Right lobe of liver (tissue), 6 donors: ENCODE measurements at regions not wholly inside any gene's neighbourhood (a gene's known extent, or its start where the extent isn't known, plus 50 kb on each side); places are given as distances from the start of the nearest gene placed in this dataset.

Source experiments
- ATAC-seq, 4 donors: fragments of 200-7000 bp; cut with Tn5 transposase; one replicate each; pipeline ENCODE4 v1.9.1; 2020; ENCODE audit warnings: mild to moderate bottlenecking in 4 of 4, moderate library complexity in 4 of 4
- DNase-seq, 3 donors: peaks; one replicate each; pipeline ENCODE4 v3.0.0-alpha.2; 2020
- H3K27ac ChIP-seq, 3 donors: fragments of 200-600 bp; one replicate each; pipeline ENCODE4 v1.8.0; 2022
- H3K27me3 ChIP-seq, 2 donors: fragments of 200-600 bp; one replicate each; pipeline ENCODE4 v1.8.0; 2022
- H3K36me3 ChIP-seq, 4 donors: fragments of 200-600 bp; sonication (generic) in 1 of 4; one replicate each; pipeline versions ENCODE4 v1.5.1 to v1.8.0; 2017 to 2022; ENCODE audit warnings: control low read depth in 1 of 4
- H3K4me1 ChIP-seq, 4 donors: fragments of 200-600 bp; sonication (generic) in 1 of 4; one replicate each; pipeline versions ENCODE4 v1.5.1 to v1.8.0; 2017 to 2022; ENCODE audit warnings: control low read depth in 1 of 4
- H3K4me3 ChIP-seq, 3 donors: fragments of 200-600 bp; one replicate each; pipeline ENCODE4 v1.8.0; 2022
- H3K9me3 ChIP-seq, 4 donors: fragments of 200-600 bp; sonication (generic) in 1 of 4; one replicate each; pipeline versions ENCODE4 v1.5.1 to v1.8.0; 2017 to 2022; ENCODE audit warnings: control low read depth in 1 of 4
- POLR2A ChIP-seq: fragments of 450-650 bp; IDR thresholded peaks from one replicate; pipeline ENCODE4 v1.6.1; 2017; ENCODE audit warnings: antibody characterized with exemption, mild to moderate bottlenecking
- WGBS: methylation state at CpG from one replicate; pipeline ENCODE4 v1.1.6; 2018; ENCODE audit warnings: low coverage, low lambda C conversion rate; ENCODE audit not compliant: insufficient coverage; ENCODE audit errors: missing lambda C conversion rate; 5-methylcytosine and 5-hydroxymethylcytosine counted together
- intact Hi-C, 2 donors: fragments of 100-400 bp; cut with DNase I; formaldehyde crosslinking; loops; one replicate each; pipeline versions ENCODE4 v1.11.2 to v1.14.1; 2022
- TF ChIP-seq, protein P1 (sequence below), 4 donors: fragments of 200-600 bp in 3 of 4; fragments of 450-650 bp in 1 of 4; IDR thresholded peaks; one replicate each; pipeline versions ENCODE4 v1.5.1 to v1.8.0; 2016 to 2022; ENCODE audit warnings: antibody characterized with exemption in 4 of 4, mild to moderate bottlenecking in 2 of 4
- donor health status: DM: no; HTN: yes; CAD: no.
- donor health status: DM: no; HTN: no; CAD: no.
- donor health status: DM: no; HTN: no; CAD: no.
- donor health status: DM: no; HTN: yes; CAD: no.
- donor health status: DM: no; HTN: yes; CAD: no.

DNA sequence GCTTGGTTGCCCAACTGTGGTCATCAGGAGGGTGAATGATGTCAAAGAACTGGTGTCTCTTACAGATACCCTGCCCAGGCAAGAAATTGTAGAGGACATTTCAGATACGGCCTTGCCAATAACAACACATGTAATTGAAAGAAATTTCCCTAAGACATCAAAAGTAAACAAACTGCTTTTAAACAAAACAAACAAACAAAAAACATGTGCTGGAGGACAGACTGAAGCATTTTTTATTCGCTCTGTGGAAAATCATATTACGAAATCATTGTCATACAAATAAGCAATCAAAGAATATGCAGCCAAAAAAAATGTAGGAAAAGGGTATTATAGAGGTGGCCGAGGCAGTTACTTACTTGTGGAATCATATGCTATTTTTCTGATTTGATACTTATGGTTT lies 52.1 kb upstream of the MYEOV start:
- no peak for TF ChIP-seq POLR2A
- TF ChIP-seq, protein P1, sequence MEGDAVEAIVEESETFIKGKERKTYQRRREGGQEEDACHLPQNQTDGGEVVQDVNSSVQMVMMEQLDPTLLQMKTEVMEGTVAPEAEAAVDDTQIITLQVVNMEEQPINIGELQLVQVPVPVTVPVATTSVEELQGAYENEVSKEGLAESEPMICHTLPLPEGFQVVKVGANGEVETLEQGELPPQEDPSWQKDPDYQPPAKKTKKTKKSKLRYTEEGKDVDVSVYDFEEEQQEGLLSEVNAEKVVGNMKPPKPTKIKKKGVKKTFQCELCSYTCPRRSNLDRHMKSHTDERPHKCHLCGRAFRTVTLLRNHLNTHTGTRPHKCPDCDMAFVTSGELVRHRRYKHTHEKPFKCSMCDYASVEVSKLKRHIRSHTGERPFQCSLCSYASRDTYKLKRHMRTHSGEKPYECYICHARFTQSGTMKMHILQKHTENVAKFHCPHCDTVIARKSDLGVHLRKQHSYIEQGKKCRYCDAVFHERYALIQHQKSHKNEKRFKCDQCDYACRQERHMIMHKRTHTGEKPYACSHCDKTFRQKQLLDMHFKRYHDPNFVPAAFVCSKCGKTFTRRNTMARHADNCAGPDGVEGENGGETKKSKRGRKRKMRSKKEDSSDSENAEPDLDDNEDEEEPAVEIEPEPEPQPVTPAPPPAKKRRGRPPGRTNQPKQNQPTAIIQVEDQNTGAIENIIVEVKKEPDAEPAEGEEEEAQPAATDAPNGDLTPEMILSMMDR (IDR thresholded peaks at IDR 0.05), result no peak
- no peaks in the 10 kb centered on the region for H3K36me3 ChIP-seq
- no peak for ATAC-seq
- 78% methylated on average over 4 of the region's 4 CpGs for WGBS
- no peaks in the 10 kb centered on the region for H3K27me3 ChIP-seq
- no peaks in the 10 kb centered on the region for H3K4me1 ChIP-seq
- intact Hi-C loops, result no loop called here
- no peaks in the 10 kb centered on the region for H3K9me3 ChIP-seq
- no peak for DNase-seq
- no peak overlapping the region for H3K27ac ChIP-seq
- H3K4me3 ChIP-seq, result no peak overlapping the region

DNA sequence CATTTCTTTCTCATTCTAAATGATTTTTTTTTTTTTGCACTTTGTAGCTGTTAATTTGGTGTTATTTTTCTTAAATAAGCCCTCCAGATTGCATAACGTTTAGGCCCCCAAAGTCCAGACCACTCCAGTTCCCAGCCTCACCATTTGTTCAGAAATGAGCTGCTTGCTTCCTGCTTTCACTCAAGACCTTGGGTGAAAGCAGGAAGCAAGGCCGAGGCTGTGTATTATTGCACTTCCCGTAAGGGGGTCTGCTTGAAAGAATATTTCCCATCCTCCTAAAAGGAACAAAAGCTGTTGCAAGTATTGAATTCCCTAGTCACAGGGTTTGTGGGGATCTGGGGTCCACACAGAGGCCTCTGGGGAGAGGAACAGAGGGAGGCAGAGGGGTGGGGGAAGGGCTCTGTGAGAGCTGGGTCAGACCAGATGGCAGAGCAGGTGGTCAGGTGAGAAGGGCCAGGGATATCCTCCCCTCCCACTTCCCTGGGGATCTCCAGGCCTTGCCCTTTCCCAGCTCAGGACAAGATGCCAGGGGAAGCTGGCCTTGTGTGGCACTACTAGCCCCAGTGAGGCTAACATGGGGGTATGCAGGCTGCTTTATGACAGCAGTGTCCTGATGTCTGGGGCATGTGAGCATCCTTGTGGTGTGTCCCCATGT lies 51.6 kb upstream of the MYEOV start:
- Histone ChIP-seq H3K27me3 (no peaks in the 10 kb centered on the region), H3K4me1 (no peaks in the 10 kb centered on the region), H3K27ac (no peak overlapping the region), H3K9me3 (no peaks in the 10 kb centered on the region), H3K4me3 (no peak overlapping the region), H3K36me3 (no peaks in the 10 kb centered on the region)
- ATAC-seq (peak in 3 of 4 donors; percentile 7 to 28 (median 28)), DNase-seq (no peak)
- intact Hi-C loops, result no loop called here
- 34% methylated on average over 3 of the region's 3 CpGs for WGBS
- TF ChIP-seq, protein P1 (IDR thresholded peaks at IDR 0.05), result no peak
- TF ChIP-seq POLR2A, result no peak

DNA sequence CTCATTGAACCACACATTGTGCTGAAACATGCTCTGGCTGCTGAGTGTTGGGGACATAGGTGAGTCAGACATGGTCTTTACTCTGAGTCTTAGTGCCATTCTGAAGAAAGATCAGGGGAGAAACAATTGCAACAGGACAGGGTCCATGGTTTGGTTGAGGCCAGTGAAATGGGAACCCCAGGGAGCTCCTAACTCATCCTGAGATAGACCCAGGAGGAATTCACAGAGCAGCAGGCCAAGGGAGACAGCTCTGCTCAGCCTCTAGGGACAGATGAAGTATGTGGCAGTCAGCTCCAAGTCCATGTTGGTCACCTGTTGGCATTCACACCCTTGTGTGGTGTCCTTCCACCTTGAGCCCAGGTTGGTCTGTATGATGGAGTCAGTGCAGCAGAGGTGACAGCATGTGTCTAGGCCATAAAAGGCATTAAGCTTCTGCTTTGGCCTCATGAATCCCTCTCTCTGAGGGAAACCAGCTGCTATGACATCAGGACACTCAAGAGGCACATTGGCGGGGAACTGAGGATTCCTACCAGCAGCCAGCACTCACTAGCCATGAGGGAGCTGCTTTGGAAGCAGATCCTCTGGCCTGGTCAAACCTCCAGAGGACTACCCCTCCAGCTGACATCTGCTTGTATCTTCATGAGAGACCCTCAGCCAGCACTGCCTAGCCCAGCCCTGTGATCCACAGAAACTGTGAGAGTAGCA lies 50.3 kb upstream of the MYEOV start:
- intact Hi-C loops, result no loop called here
- H3K4me3 ChIP-seq, result no peak overlapping the region
- TF ChIP-seq, protein P1 (IDR thresholded peaks at IDR 0.05), result no peak
- TF ChIP-seq POLR2A, result no peak
- H3K36me3 ChIP-seq, result no peaks in the 10 kb centered on the region
- no peaks in the 10 kb centered on the region for H3K4me1 ChIP-seq
- WGBS, result no CpG with 5 or more reads among the region's 1 CpG
- DNase-seq (no peak), ATAC-seq (no peak)
- no peak overlapping the region for H3K27ac ChIP-seq
- no peaks in the 10 kb centered on the region for H3K9me3 ChIP-seq
- H3K27me3 ChIP-seq, result no peaks in the 10 kb centered on the region
